NB4 (cell line): ENCODE measurements at regions not wholly inside any gene's neighbourhood (a gene's known extent, or its start where the extent isn't known, plus 50 kb on each side); places are given as distances from the start of the nearest gene placed in this dataset.

ENCODE experiments used
- CTCF ChIP-seq: IDR thresholded peaks from one replicate; pipeline ENCODE4 v1.5.1; 2012; ENCODE audit warnings: low read depth, low read length
- MAX ChIP-seq: IDR thresholded peaks from 2 replicates; pipeline ENCODE4 v1.6.1; 2011; ENCODE audit warnings: low read depth, low read length
- MYC ChIP-seq: IDR thresholded peaks from 2 replicates; pipeline ENCODE4 v1.6.1; 2011; ENCODE audit warnings: low read depth, low read length
- POLR2A ChIP-seq: IDR thresholded peaks from 2 replicates; pipeline ENCODE4 v1.6.1; 2011; ENCODE audit warnings: mild to moderate bottlenecking; ENCODE audit not compliant: insufficient read length; ENCODE audit errors: extremely low read depth

- TF ChIP-seq CTCF (no peak), MYC (no peak), POLR2A (no peak), MAX (no peak)
Observed at GRCh38 chr5:13997514-13997913, 53.0 kb upstream of the DNAH5 start.
